ENCODE measurements at regions not wholly inside any gene's neighbourhood (a gene's known extent, or its start where the extent isn't known, plus 50 kb on each side); places are given as distances from the start of the nearest gene placed in this dataset.

- intact Hi-C loops (cut with micrococcal nuclease), result no loop called here
- Mint-ChIP-seq H3K9me3 (peaks cover 15% of the 10 kb centered on the region), H3K36me3 (ENCODE audit: low read depth) (peaks cover 4% of the 10 kb centered on the region), H3K4me3 (no peak overlapping the region), H3K27ac (no peak overlapping the region), H3K4me1 (ENCODE audit: low read depth) (no peaks in the 10 kb centered on the region), H3K27me3 (ENCODE audit: low read depth) (peaks cover 4% of the 10 kb centered on the region)
- no peak for DNase-seq
- CTCF ChIA-PET, result no interaction called here
These were observed 89.7 kb upstream of the CLDN10 start for GRCh38 chr13:95462801-95463200.

GRCh38 chr13:95463531-95463930 lies 89.0 kb upstream of the CLDN10 start:
- CTCF ChIA-PET, result no interaction called here
- intact Hi-C loops (cut with micrococcal nuclease), result no loop called here
- H3K4me1 Mint-ChIP-seq (ENCODE audit: low read depth), result no peaks in the 10 kb centered on the region
- no peak overlapping the region for H3K27ac Mint-ChIP-seq
- no peak overlapping the region for H3K4me3 Mint-ChIP-seq
- H3K9me3 Mint-ChIP-seq, result peaks cover 14% of the 10 kb centered on the region
- no peak for DNase-seq
- peaks cover 4% of the 10 kb centered on the region for H3K36me3 Mint-ChIP-seq (ENCODE audit: low read depth)
- H3K27me3 Mint-ChIP-seq (ENCODE audit: low read depth), result peaks cover 2% of the 10 kb centered on the region

- peaks cover 2% of the 10 kb centered on the region for H3K27me3 Mint-ChIP-seq (ENCODE audit: low read depth)
- H3K36me3 Mint-ChIP-seq (ENCODE audit: low read depth), result no peaks in the 10 kb centered on the region
- no peaks in the 10 kb centered on the region for H3K9me3 Mint-ChIP-seq
- intact Hi-C loops (cut with micrococcal nuclease), result no loop called here
- H3K27ac Mint-ChIP-seq, result no peak overlapping the region
- DNase-seq, result no peak
- no peaks in the 10 kb centered on the region for H3K4me1 Mint-ChIP-seq (ENCODE audit: low read depth)
- no peak overlapping the region for H3K4me3 Mint-ChIP-seq
- CTCF ChIA-PET, result no interaction called here
These were observed 81.8 kb upstream of the CLDN10 start for GRCh38 chr13:95470574-95471366.

GRCh38 chr13:95471960-95472359 lies 80.6 kb upstream of the CLDN10 start:
- H3K4me3 Mint-ChIP-seq, result no peak overlapping the region
- CTCF ChIA-PET, result interaction anchor here (1.1 to 1.5 kb wide), 3 partner anchors 9 to 283 kb away, joined by 3 to 6 read pairs (median 3); no protein-coding TSS in a partner anchor
- intact Hi-C loops (cut with micrococcal nuclease), result no loop called here
- H3K27me3 Mint-ChIP-seq (ENCODE audit: low read depth), result peaks cover 2% of the 10 kb centered on the region
- H3K36me3 Mint-ChIP-seq (ENCODE audit: low read depth), result no peaks in the 10 kb centered on the region
- H3K27ac Mint-ChIP-seq, result no peak overlapping the region
- H3K4me1 Mint-ChIP-seq (ENCODE audit: low read depth), result no peaks in the 10 kb centered on the region
- H3K9me3 Mint-ChIP-seq, result no peaks in the 10 kb centered on the region
- DNase-seq, result no peak

DNA sequence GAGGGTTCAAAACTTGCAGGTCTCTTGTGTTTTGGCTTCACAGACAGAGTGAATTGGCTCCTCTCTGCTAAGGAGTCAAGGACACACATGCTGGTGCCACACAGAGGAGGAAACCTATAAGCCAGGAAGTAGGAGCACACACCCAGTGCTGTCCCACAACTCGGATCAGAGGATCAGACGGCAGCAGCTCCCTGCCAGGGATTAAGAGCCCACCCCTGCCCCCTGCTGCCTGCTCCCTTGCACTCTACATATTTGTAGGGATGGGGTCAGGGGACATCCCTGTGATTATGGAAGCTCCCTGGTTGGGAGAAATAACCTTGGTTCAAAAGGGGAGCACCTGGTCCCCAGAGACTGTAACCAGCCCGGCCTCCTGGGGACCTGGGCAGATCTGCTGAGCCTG lies 77.5 kb upstream of the CLDN10 start:
- CTCF ChIA-PET, result interaction anchor here (0.6 to 1.4 kb wide), 2 partner anchors 75 to 286 kb away, joined by 4 read pairs; no protein-coding TSS in a partner anchor
- peaks cover 5% of the 10 kb centered on the region for H3K27me3 Mint-ChIP-seq (ENCODE audit: low read depth)

DNA sequence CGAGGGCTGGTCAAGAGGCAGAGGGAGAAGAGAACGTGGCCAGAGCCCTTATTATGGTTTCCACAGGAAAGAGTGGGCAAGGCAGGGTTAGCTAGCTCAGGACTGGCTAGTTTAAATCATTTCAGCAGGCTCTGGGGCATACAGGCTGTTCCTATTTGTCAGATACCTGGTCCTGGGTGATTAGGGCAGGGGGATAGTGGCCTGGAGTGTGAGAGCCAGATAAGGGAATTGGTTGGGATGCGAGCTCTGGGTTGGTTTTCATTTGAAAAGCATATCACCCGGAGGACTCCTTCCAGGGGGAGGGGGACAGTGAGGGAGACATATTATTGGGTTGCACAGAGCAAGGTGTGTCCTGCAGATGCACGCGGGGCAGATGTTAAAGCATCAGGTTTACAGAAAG lies 75.3 kb upstream of the CLDN10 start:
- Mint-ChIP-seq H3K27ac (no peak overlapping the region), H3K36me3 (ENCODE audit: low read depth) (no peaks in the 10 kb centered on the region)
- intact Hi-C loops (cut with micrococcal nuclease), result loop anchor here (5.0 kb wide), 4 partner anchors 355 to 1040 kb away; partner anchors contain the start of gene SOX21

More for the DNA sequence above, 77.5 kb upstream of the CLDN10 start:
- peaks cover 7% of the 10 kb centered on the region for H3K4me1 Mint-ChIP-seq (ENCODE audit: low read depth)
- intact Hi-C loops (cut with micrococcal nuclease), result loop anchor here (5.0 kb wide), 4 partner anchors 357 to 1038 kb away; partner anchors contain the start of gene SOX21
- H3K36me3 Mint-ChIP-seq (ENCODE audit: low read depth), result no peaks in the 10 kb centered on the region
- DNase-seq, result no peak
- no peak overlapping the region for H3K27ac Mint-ChIP-seq
- H3K9me3 Mint-ChIP-seq, result no peaks in the 10 kb centered on the region
- no peak overlapping the region for H3K4me3 Mint-ChIP-seq

DNA sequence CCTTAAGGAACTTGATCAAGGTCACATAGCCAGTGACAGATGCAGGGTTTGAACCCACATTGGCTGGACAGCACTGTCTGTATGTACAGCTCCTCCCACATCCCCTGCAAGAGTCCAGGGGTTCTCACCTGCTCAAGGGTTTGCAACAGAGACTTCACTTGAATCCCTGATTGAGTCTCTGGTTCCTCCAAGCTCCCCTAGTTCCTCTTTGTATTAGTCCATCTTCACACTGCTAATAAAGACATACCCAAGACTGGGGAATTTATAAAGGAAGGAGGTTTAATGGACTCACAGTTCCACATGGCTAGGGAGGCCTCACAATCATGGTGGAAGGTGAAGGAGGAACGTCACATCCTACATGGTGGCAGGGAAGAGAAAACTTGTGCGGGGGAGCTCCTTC lies 72.8 kb upstream of the CLDN10 start:
- H3K4me1 Mint-ChIP-seq (ENCODE audit: low read depth), result peaks cover 10% of the 10 kb centered on the region
- no peak overlapping the region for H3K27ac Mint-ChIP-seq
- CTCF ChIA-PET, result interaction anchor here (0.7 to 3.7 kb wide), 6 partner anchors 11 to 290 kb away, joined by 3 to 19 read pairs (median 4); no protein-coding TSS in a partner anchor
- peaks cover 3% of the 10 kb centered on the region for H3K27me3 Mint-ChIP-seq (ENCODE audit: low read depth)
- intact Hi-C loops (cut with micrococcal nuclease), result loop anchor here (2.0 to 5.0 kb wide), 6 partner anchors 99 to 1042 kb away; partner anchors contain the start of gene SOX21
- H3K9me3 Mint-ChIP-seq, result no peaks in the 10 kb centered on the region
- no peaks in the 10 kb centered on the region for H3K36me3 Mint-ChIP-seq (ENCODE audit: low read depth)
- no peak for DNase-seq
- H3K4me3 Mint-ChIP-seq, result no peak overlapping the region

More for the DNA sequence above, 75.3 kb upstream of the CLDN10 start:
- CTCF ChIA-PET, result interaction anchor here (0.6 to 2.2 kb wide), 6 partner anchors 10 to 802 kb away, joined by 3 to 13 read pairs (median 4); no protein-coding TSS in a partner anchor
- no peak overlapping the region for H3K4me3 Mint-ChIP-seq
- H3K9me3 Mint-ChIP-seq, result no peaks in the 10 kb centered on the region
- no peak for DNase-seq
- peaks cover 10% of the 10 kb centered on the region for H3K4me1 Mint-ChIP-seq (ENCODE audit: low read depth)
- H3K27me3 Mint-ChIP-seq (ENCODE audit: low read depth), result peaks cover 3% of the 10 kb centered on the region

DNA sequence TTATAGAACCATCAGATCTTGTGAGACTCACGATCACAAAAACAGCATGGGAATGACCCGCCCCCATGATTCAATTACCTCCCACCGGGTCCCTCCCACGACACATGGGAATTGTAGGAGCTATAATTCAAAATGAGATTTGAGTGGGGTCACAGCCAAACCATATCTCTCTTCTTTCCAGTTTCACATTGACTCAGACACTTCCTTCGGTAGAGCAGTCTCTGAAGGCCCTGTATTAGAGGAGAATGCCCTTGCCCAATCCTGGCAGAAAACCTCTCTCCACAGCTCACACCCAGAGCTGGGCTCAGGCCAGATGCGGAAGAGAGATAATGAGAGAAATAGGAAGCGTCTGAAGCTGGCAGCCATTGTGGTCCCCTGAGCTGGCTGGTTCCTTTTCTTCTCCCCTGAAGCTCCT lies 72.4 kb upstream of the CLDN10 start:
- DNase-seq, result peak; percentile 27
- CTCF ChIA-PET, result interaction anchor here (0.5 to 3.7 kb wide), 11 partner anchors 8 to 768 kb away, joined by 3 to 19 read pairs (median 3); partner anchors contain the start of gene SOX21
- intact Hi-C loops (cut with micrococcal nuclease), result no loop called here
- Mint-ChIP-seq H3K27me3 (ENCODE audit: low read depth) (peaks cover 3% of the 10 kb centered on the region), H3K4me1 (ENCODE audit: low read depth) (peaks cover 10% of the 10 kb centered on the region), H3K27ac (no peak overlapping the region), H3K4me3 (no peak overlapping the region), H3K9me3 (no peaks in the 10 kb centered on the region), H3K36me3 (ENCODE audit: low read depth) (no peaks in the 10 kb centered on the region)

GRCh38 chr13:95480791-95481780 lies 71.4 kb upstream of the CLDN10 start:
- Mint-ChIP-seq H3K36me3 (ENCODE audit: low read depth) (no peaks in the 10 kb centered on the region), H3K4me1 (ENCODE audit: low read depth) (peaks cover 10% of the 10 kb centered on the region), H3K27ac (no peak overlapping the region), H3K27me3 (ENCODE audit: low read depth) (peaks cover 3% of the 10 kb centered on the region), H3K9me3 (no peaks in the 10 kb centered on the region), H3K4me3 (no peak overlapping the region)
- no peak for DNase-seq
- CTCF ChIA-PET, result interaction anchor here (0.5 to 3.7 kb wide), 8 partner anchors 9 to 351 kb away, joined by 3 to 19 read pairs (median 3); no protein-coding TSS in a partner anchor
- intact Hi-C loops (cut with micrococcal nuclease), result no loop called here

- intact Hi-C loops (cut with micrococcal nuclease), result no loop called here
- H3K4me3 Mint-ChIP-seq, result no peak overlapping the region
- DNase-seq, result no peak
- H3K36me3 Mint-ChIP-seq (ENCODE audit: low read depth), result no peaks in the 10 kb centered on the region
- H3K4me1 Mint-ChIP-seq (ENCODE audit: low read depth), result peaks cover 10% of the 10 kb centered on the region
- no peaks in the 10 kb centered on the region for H3K9me3 Mint-ChIP-seq
- H3K27me3 Mint-ChIP-seq (ENCODE audit: low read depth), result peaks cover 3% of the 10 kb centered on the region
- H3K27ac Mint-ChIP-seq, result no peak overlapping the region
- CTCF ChIA-PET, result interaction anchor here (1.1 kb wide), 1 partner anchor 295 kb away, joined by 4 read pairs; no protein-coding TSS in a partner anchor
These were observed 68.5 kb upstream of the CLDN10 start for GRCh38 chr13:95484052-95484451.

DNA sequence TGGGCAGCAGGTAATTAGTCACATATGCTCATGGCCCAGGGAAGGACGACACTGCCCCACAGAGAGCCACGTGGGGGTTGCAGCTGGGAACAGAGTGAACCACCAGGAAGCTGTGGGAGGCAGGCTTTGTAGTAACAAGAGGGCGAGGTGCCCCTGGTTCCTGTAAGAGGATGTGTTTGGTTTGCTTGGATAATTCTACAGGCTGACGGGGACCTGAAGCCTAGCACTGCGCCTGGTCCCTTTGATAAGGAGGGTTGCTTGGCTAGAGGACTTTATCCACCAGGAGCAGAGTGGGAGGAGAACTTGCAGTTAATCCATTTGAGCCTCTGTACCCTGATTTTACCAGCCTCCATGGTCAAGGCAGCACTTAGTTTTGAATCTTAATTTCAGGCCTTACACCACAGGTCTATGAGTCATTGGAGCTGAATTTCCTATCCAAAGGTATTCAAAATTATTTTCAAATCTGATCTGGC lies 67.4 kb upstream of the CLDN10 start:
- Mint-ChIP-seq H3K4me3 (no peak overlapping the region), H3K36me3 (ENCODE audit: low read depth) (no peaks in the 10 kb centered on the region), H3K9me3 (peaks cover 3% of the 10 kb centered on the region), H3K27me3 (ENCODE audit: low read depth) (peaks cover 7% of the 10 kb centered on the region), H3K4me1 (ENCODE audit: low read depth) (peaks cover 2% of the 10 kb centered on the region), H3K27ac (no peak overlapping the region)
- intact Hi-C loops (cut with micrococcal nuclease), result no loop called here
- CTCF ChIA-PET, result no interaction called here
- DNase-seq, result no peak

All from activated naive CD4-positive, alpha-beta T cell treated with anti-CD3 and anti-CD28 coated beads for 36 hours (primary cell).